HepG2 (cell line): ENCODE measurements at regions not wholly inside any gene's neighbourhood (a gene's known extent, or its start where the extent isn't known, plus 50 kb on each side); places are given as distances from the start of the nearest gene placed in this dataset.

ENCODE experiments used
- ATAC-seq: fragments of 200-7000 bp; cut with Tn5 transposase; 3 replicates; pipeline ENCODE4 v1.9.1; 2020; ENCODE audit warnings: mild to moderate bottlenecking, moderate library complexity
- BruUV-seq: library from RNA; stranded (reverse); fragments of 400-500 nt; replicated peaks from 2 replicates; lab custom pipeline; 2021; lab: Mats Ljungman, UMichigan
- CTCF ChIA-PET: fragments of 300-600 bp; formaldehyde crosslinking; extraction: SDS; loops from one replicate; lab custom pipeline; 2021; ENCODE audit warnings: low total read pairs, inconsistent platforms, low intra/inter-chr PET ratio; lab: Yijun Ruan, JAX
- POLR2A ChIA-PET: fragments of 350-600 bp; sonication (Branson Sonifier 250); formaldehyde crosslinking; loops from one replicate; lab custom pipeline; 2020; ENCODE audit warnings: antibody characterized with exemption, inconsistent platforms; lab: Yijun Ruan, JAX
- DNase-seq: peaks from one replicate; pipeline ENCODE4 v3.0.0-alpha.2; 2015; ENCODE audit warnings: low spot score
- FAIRE-seq: peaks from 3 replicates; lab custom pipeline; 2011; peaks lifted over from hg19 to GRCh38; lab: Jason Lieb, UNC
- H2AFZ ChIP-seq: one replicate; pipeline ENCODE4 v1.6.1; 2011; ENCODE audit warnings: low read length, inconsistent platforms
- H3K27ac ChIP-seq: fragments of 300-600 bp; 3 replicates; pipeline ENCODE4 v1.8.0; 2011; ENCODE audit warnings: mixed run types, mild to moderate bottlenecking, mixed read lengths, low read length, inconsistent platforms; ENCODE audit not compliant: insufficient read depth; ENCODE audit errors: extremely low read length
- H3K27me3 ChIP-seq, 2 experiments: fragments of 200-600 bp in 1 of 2; 2 replicates in 1 of 2; 3 replicates in 1 of 2; pipeline versions ENCODE4 v1.6.0 to v1.8.0; 2011; ENCODE audit warnings: low read length in 2 of 2, mild to moderate bottlenecking in 2 of 2, moderate library complexity in 2 of 2, inconsistent platforms in 1 of 2; ENCODE audit not compliant: insufficient read depth in 2 of 2, control insufficient read depth in 1 of 2
- H3K36me3 ChIP-seq, 2 experiments: fragments of 200-600 bp in 1 of 2; replicated peaks in 1 of 2; 2 replicates in 1 of 2; 3 replicates in 1 of 2; pipeline versions ENCODE4 v1.5.1 to v1.8.0; 2011; ENCODE audit warnings: low read length in 2 of 2, inconsistent platforms in 1 of 2; ENCODE audit not compliant: insufficient read depth in 2 of 2, control insufficient read depth in 1 of 2
- H3K4me1 ChIP-seq: 2 replicates; pipeline ENCODE4 v1.5.1; 2012; ENCODE audit warnings: low read length, inconsistent platforms; ENCODE audit not compliant: insufficient read depth
- H3K4me2 ChIP-seq: 2 replicates; pipeline ENCODE4 v1.6.0; 2011; ENCODE audit warnings: low read depth, low read length, inconsistent platforms
- H3K4me3 ChIP-seq, 3 experiments: fragments of 200-600 bp in 1 of 3; sonication (generic), shearing (Covaris generic) in 1 of 3; replicated peaks in 1 of 3; 2 replicates each; pipeline ENCODE4 v1.5.1; 2011 to 2016; ENCODE audit warnings: low read length in 3 of 3, inconsistent platforms in 2 of 3, low read depth in 2 of 3, mild to moderate bottlenecking in 2 of 3, control low read depth in 1 of 3, mixed read lengths in 1 of 3; ENCODE audit not compliant: insufficient read depth in 1 of 3
- H3K79me2 ChIP-seq: one replicate; pipeline ENCODE4 v1.6.1; 2011; ENCODE audit warnings: low read length, inconsistent platforms; ENCODE audit not compliant: insufficient read depth
- H3K9ac ChIP-seq: 2 replicates; pipeline ENCODE4 v1.6.0; 2011; ENCODE audit warnings: mild to moderate bottlenecking, low read depth, low read length, inconsistent platforms; ENCODE audit not compliant: insufficient read depth
- H3K9me3 ChIP-seq: 2 replicates; pipeline ENCODE4 v1.5.1; 2012; ENCODE audit warnings: mild to moderate bottlenecking, low read length
- H4K20me1 ChIP-seq: 2 replicates; pipeline ENCODE4 v1.6.0; 2011; ENCODE audit warnings: inconsistent platforms, mild to moderate bottlenecking, low read length, moderate library complexity; ENCODE audit not compliant: insufficient read depth
- FOXJ3 ChIP-seq: sonication (generic); formaldehyde crosslinking; IDR thresholded peaks from 2 replicates; pipeline ENCODE4 v1.4.0; 2020; ENCODE audit warnings: missing genetic modification reagents, mild to moderate bottlenecking, borderline replicate concordance
- HNRNPK ChIP-seq: fragments of 200-400 bp; formaldehyde crosslinking; IDR thresholded peaks from 2 replicates; pipeline ENCODE4 v1.6.1; 2018; ENCODE audit warnings: low read length, low read depth, moderate library complexity, mild to moderate bottlenecking; ENCODE audit not compliant: poor library complexity, severe bottlenecking
- PLRG1 ChIP-seq: fragments of 450-650 bp; conservative IDR thresholded peaks from 2 replicates; pipeline ENCODE4 v1.6.1; 2016
- ZC3H4 ChIP-seq: sonication (generic); formaldehyde crosslinking; IDR thresholded peaks from 2 replicates; pipeline ENCODE4 v1.4.0; 2020; ENCODE audit warnings: missing genetic modification reagents, borderline replicate concordance
- ZIK1 ChIP-seq: sonication (generic); formaldehyde crosslinking; IDR thresholded peaks from 2 replicates; pipeline ENCODE4 v1.5.0; 2020; ENCODE audit warnings: mild to moderate bottlenecking, low read depth, missing genetic modification reagents, borderline replicate concordance
- ZNF251 ChIP-seq: sonication (generic); formaldehyde crosslinking; IDR thresholded peaks from 2 replicates; pipeline ENCODE4 v1.9.0; 2021; ENCODE audit warnings: mild to moderate bottlenecking, missing genetic modification reagents
- ZNF33A ChIP-seq: sonication (generic); formaldehyde crosslinking; IDR thresholded peaks from 2 replicates; pipeline ENCODE4 v1.5.1; 2020; ENCODE audit warnings: missing genetic modification reagents, mild to moderate bottlenecking, moderate library complexity, borderline replicate concordance
- ZNF34 ChIP-seq: sonication (generic); formaldehyde crosslinking; IDR thresholded peaks from 2 replicates; pipeline ENCODE4 v1.4.0; 2020; ENCODE audit warnings: mild to moderate bottlenecking, missing genetic modification reagents, borderline replicate concordance
- ZNF557 ChIP-seq: sonication (generic); formaldehyde crosslinking; IDR thresholded peaks from 2 replicates; pipeline ENCODE4 v1.4.0; 2020; ENCODE audit warnings: missing genetic modification reagents
- ZNF792 ChIP-seq: IDR thresholded peaks from 2 replicates; pipeline ENCODE4 v1.6.1; 2016
- WGBS: methylation state at CpG from one replicate; pipeline ENCODE4 v1.1.6; 2017; ENCODE audit warnings: low lambda C conversion rate; 5-methylcytosine and 5-hydroxymethylcytosine counted together
- in situ Hi-C: cut with HindIII; loops from 2 replicates; pipeline ENCODE4 v1.10.0; 2017; ENCODE audit warnings: low pct_unique_long_range_greater_than_20kb; ENCODE audit not compliant: extremely low pct_ligation_motif_present
- intact Hi-C: fragments of 100-400 bp; cut with micrococcal nuclease; formaldehyde crosslinking; loops from one replicate; pipeline ENCODE4 v1.10.0; 2022; ENCODE audit not compliant: unreplicated experiment
- TF ChIP-seq, protein P1 (sequence below): sonication (generic); formaldehyde crosslinking; conservative IDR thresholded peaks from 2 replicates; pipeline ENCODE4 v1.5.0; 2020; ENCODE audit warnings: missing genetic modification reagents
- TF ChIP-seq, protein P2 (sequence below): sonication (generic); formaldehyde crosslinking; IDR thresholded peaks from 2 replicates; pipeline ENCODE4 v1.8.1; 2023; ENCODE audit warnings: missing genetic modification reagents, mild to moderate bottlenecking, borderline replicate concordance

DNA sequence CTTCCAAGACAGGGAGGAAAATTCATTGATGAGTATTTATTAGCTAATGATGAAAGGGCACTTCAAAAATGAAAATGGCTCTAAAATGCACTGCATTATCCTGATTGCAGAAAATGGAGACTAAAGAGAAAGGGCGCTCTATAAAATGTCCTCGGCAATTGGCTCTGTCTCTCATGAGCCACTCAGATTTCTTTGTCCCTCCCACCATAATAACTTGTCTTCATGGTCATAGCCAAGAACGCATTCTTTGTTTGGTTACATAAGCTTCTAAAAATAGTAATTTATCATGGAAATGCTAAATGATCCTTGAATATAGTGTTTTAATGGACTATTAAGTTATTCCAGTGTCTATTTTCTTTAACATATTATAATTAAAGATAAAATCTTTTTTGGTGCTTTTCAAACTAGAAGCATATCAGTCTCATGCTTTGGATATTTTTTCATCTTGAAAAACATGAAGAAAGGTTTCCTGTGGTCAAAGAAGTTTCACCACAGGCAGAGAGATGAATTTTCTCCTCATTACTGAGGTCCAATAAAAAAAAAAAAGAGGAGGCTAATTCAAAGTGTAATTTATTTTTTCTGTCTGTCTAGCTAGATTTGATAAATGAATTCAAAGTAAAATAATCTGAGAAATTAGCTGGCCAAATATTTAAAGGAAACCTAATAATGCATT lies 238.1 kb upstream of the BLID start:
- DNase-seq (no peak), FAIRE-seq (no peak), ATAC-seq (no peak)
- in situ Hi-C loops: no loop called here
- 75% methylated on average over 3 of the region's 3 CpGs for WGBS
- Histone ChIP-seq H4K20me1 (no peaks in the 10 kb centered on the region), H3K36me3 (no peaks in the 10 kb centered on the region), H3K4me3 (no peak overlapping the region), H3K9me3 (no peaks in the 10 kb centered on the region), H3K79me2 (no peaks in the 10 kb centered on the region), H3K27me3 (no peaks in the 10 kb centered on the region), H3K9ac (no peak overlapping the region), H2AFZ (no peak overlapping the region), H3K27ac (no peak overlapping the region), H3K4me1 (no peaks in the 10 kb centered on the region), H3K4me2 (no peak overlapping the region)
- ChIA-PET CTCF (no interaction called here), POLR2A (no interaction called here)
- no TSS peak for BruUV-seq
- intact Hi-C loops: no loop called here
- TF ChIP-seq ZNF557 (no peak), FOXJ3 (CRISPR knock-in tag) (no peak), ZNF792 (CRISPR knock-in tag) (no peak), ZNF34 (no peak), ZNF251 (no peak)

DNA sequence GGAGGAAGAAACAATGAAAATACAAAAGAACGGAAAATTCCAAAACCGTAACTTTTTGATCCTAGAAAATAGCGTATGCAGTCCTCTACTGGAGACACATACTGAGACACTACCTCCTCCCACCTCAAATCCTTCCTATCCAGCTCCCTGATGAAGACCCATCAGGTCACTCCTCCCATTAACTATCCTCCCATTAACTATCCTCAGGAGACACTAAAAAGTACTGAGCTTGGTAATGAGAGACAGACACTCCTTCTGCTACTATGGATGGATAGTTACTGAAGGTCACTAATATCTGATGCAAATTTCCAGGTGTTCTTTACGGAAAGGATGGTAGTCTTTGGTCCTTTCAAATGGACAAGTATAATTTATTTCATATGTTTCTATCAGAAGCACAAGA lies 237.5 kb upstream of the BLID start:
- intact Hi-C loops (no loop called here), in situ Hi-C loops (no loop called here)
- BruUV-seq: no TSS peak
- 86% methylated on average over 4 of the region's 4 CpGs for WGBS
- no peak overlapping the region for H3K4me3 ChIP-seq
- no peak overlapping the region for H2AFZ ChIP-seq
- no peaks in the 10 kb centered on the region for H3K9me3 ChIP-seq
- H3K4me1 ChIP-seq: no peaks in the 10 kb centered on the region
- H3K27me3 ChIP-seq: no peaks in the 10 kb centered on the region
- H3K27ac ChIP-seq: no peak overlapping the region
- no peak for TF ChIP-seq PLRG1
- no peak for TF ChIP-seq HNRNPK
- no peak for TF ChIP-seq ZNF33A
- no peak for TF ChIP-seq ZIK1 (CRISPR knock-in tag)
- no peak for TF ChIP-seq ZC3H4
- TF ChIP-seq, protein P1, sequence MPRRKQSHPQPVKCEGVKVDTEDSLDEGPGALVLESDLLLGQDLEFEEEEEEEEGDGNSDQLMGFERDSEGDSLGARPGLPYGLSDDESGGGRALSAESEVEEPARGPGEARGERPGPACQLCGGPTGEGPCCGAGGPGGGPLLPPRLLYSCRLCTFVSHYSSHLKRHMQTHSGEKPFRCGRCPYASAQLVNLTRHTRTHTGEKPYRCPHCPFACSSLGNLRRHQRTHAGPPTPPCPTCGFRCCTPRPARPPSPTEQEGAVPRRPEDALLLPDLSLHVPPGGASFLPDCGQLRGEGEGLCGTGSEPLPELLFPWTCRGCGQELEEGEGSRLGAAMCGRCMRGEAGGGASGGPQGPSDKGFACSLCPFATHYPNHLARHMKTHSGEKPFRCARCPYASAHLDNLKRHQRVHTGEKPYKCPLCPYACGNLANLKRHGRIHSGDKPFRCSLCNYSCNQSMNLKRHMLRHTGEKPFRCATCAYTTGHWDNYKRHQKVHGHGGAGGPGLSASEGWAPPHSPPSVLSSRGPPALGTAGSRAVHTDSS: no peak
- TF ChIP-seq, protein P2, sequence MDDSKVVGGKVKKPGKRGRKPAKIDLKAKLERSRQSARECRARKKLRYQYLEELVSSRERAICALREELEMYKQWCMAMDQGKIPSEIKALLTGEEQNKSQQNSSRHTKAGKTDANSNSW (CRISPR knock-in tag): no peak
- DNase-seq: no peak
- no peak overlapping the region for H3K4me2 ChIP-seq
- H3K79me2 ChIP-seq: no peaks in the 10 kb centered on the region
- POLR2A ChIA-PET: no interaction called here
- CTCF ChIA-PET: no interaction called here
- no peak for FAIRE-seq
- H3K9ac ChIP-seq: no peak overlapping the region
- no peaks in the 10 kb centered on the region for H3K36me3 ChIP-seq
- no peaks in the 10 kb centered on the region for H4K20me1 ChIP-seq
- ATAC-seq: no peak
